ENCODE measurements at regions not wholly inside any gene's neighbourhood (a gene's known extent, or its start where the extent isn't known, plus 50 kb on each side); places are given as distances from the start of the nearest gene placed in this dataset.

GRCh38 chr19:31962561-31962996 is 382.8 kb upstream of the ZNF507 start:
- no peak for TF ChIP-seq SP1 (IDR thresholded peaks at IDR 0.05)
- no peak for TF ChIP-seq SP1 (CRISPR knock-in tag; IDR thresholded peaks at IDR 0.05)
- TF ChIP-seq THYN1 (CRISPR knock-in tag; IDR thresholded peaks at IDR 0.05; ENCODE audit: borderline replicate concordance, low read depth): no peak
- TF ChIP-seq EZH2 (conservative IDR thresholded peaks at IDR 0.05; ENCODE audit: low read depth, low read length): no peak
- no peak for TF ChIP-seq TAF1 (CRISPR knock-in tag; IDR thresholded peaks at IDR 0.05)
- TF ChIP-seq MBD4 (IDR thresholded peaks at IDR 0.05; ENCODE audit: borderline replicate concordance, low read length): no peak
- no peak for TF ChIP-seq PRDM10 (CRISPR knock-in tag; IDR thresholded peaks at IDR 0.05; ENCODE audit: low read depth)
- no peak for TF ChIP-seq NONO (IDR thresholded peaks at IDR 0.05)
- no peak for TF ChIP-seq NONO (CRISPR knock-in tag; conservative IDR thresholded peaks at IDR 0.05)
- TF ChIP-seq POLR2A (IDR thresholded peaks at IDR 0.05; ENCODE audit: insufficient read depth in 1 of 2, low read depth in 2 of 2, low read length in 2 of 2): no peak

Measured in HepG2 (cell line).